Left forelimb (tissue), 1 donor: ENCODE measurements at regions not wholly inside any gene's neighbourhood (a gene's known extent, or its start where the extent isn't known, plus 50 kb on each side); places are given as distances from the start of the nearest gene placed in this dataset.

ENCODE experiments used
- DNase-seq: peaks from one replicate; pipeline ENCODE4 v3.0.0-alpha.2; 2018; ENCODE audit warnings: low spot score

- DNase-seq: no peak
Observed at GRCh38 chr6:129778793-129779192, 68.8 kb upstream of the ARHGAP18 start.

GRCh38 chr6:129777371-129777770 lies 67.4 kb upstream of the ARHGAP18 start:
- DNase-seq: no peak

- DNase-seq: no peak
Observed at GRCh38 chr6:129776542-129777330, 66.8 kb upstream of the ARHGAP18 start.

GRCh38 chr6:129774697-129775447 lies 64.9 kb upstream of the ARHGAP18 start:
- DNase-seq: no peak

- no peak for DNase-seq
Observed at GRCh38 chr6:129773304-129773703, 63.3 kb upstream of the ARHGAP18 start.

- DNase-seq: no peak
Observed at GRCh38 chr6:129771678-129772077, 61.7 kb upstream of the ARHGAP18 start.

- DNase-seq: no peak
Observed at GRCh38 chr6:129767776-129768485, 58.0 kb upstream of the ARHGAP18 start.

- DNase-seq: peak; percentile 82
Observed at GRCh38 chr6:129766959-129767728, 57.2 kb upstream of the ARHGAP18 start.

GRCh38 chr6:129764761-129765407 lies 54.9 kb upstream of the ARHGAP18 start:
- no peak for DNase-seq

GRCh38 chr6:129759796-129760605 lies 50.0 kb upstream of the ARHGAP18 start:
- DNase-seq: no peak
